ENCODE measurements at regions not wholly inside any gene's neighbourhood (a gene's known extent, or its start where the extent isn't known, plus 50 kb on each side); places are given as distances from the start of the nearest gene placed in this dataset.

GRCh38 chr5:56422076-56422762, 189.1 kb upstream of the ANKRD55 start:
- ChIA-PET POLR2A (no interaction called here), CTCF (no interaction called here)
- no peak for TF ChIP-seq CTCF (IDR thresholded peaks at IDR 0.05; ENCODE audit: control extremely low read depth, extremely low read depth, low read depth, missing control alignments)
- DNase-seq (ENCODE audit: extremely low spot score): no peak

GRCh38 chr5:56421246-56422075, 188.3 kb upstream of the ANKRD55 start:
- CTCF ChIA-PET: interaction anchor here (0.7 to 1.9 kb wide), 4 partner anchors 9 to 15 kb away, joined by 3 to 5 read pairs (median 4); no protein-coding TSS in a partner anchor

GRCh38 chr5:56420323-56420722, 187.2 kb upstream of the ANKRD55 start:
- CTCF ChIA-PET: interaction anchor here (0.7 to 1.9 kb wide), 4 partner anchors 8 to 17 kb away, joined by 3 to 5 read pairs (median 4); no protein-coding TSS in a partner anchor
- POLR2A ChIA-PET: no interaction called here
- no peak for TF ChIP-seq CTCF (IDR thresholded peaks at IDR 0.05; ENCODE audit: control extremely low read depth, extremely low read depth, low read depth, missing control alignments)
- no peak for DNase-seq (ENCODE audit: extremely low spot score)

More at GRCh38 chr5:56421246-56422075, 188.3 kb upstream of the ANKRD55 start:
- POLR2A ChIA-PET: no interaction called here
- DNase-seq (ENCODE audit: extremely low spot score): no peak
- TF ChIP-seq CTCF (IDR thresholded peaks at IDR 0.05; ENCODE audit: control extremely low read depth, extremely low read depth, low read depth, missing control alignments): no peak

- TF ChIP-seq CTCF (IDR thresholded peaks at IDR 0.05; ENCODE audit: control extremely low read depth, extremely low read depth, low read depth, missing control alignments): no peak
- ChIA-PET POLR2A (no interaction called here), CTCF (interaction anchor here (1.8 to 1.9 kb wide), 2 partner anchors 9 to 17 kb away, joined by 3 to 5 read pairs; no protein-coding TSS in a partner anchor)
- no peak for DNase-seq (ENCODE audit: extremely low spot score)
Measured at GRCh38 chr5:56419667-56420066, 186.5 kb upstream of the ANKRD55 start.

GRCh38 chr5:56415356-56415765, 182.2 kb upstream of the ANKRD55 start:
- POLR2A ChIA-PET: no interaction called here
- CTCF ChIA-PET: interaction anchor here (1.2 to 2.6 kb wide), 2 partner anchors 12 to 65 kb away, joined by 3 to 10 read pairs; no protein-coding TSS in a partner anchor

More at GRCh38 chr5:56415356-56415765, 182.2 kb upstream of the ANKRD55 start:
- DNase-seq (ENCODE audit: extremely low spot score): peak; percentile 61
- TF ChIP-seq CTCF (IDR thresholded peaks at IDR 0.05; ENCODE audit: control extremely low read depth, extremely low read depth, low read depth, missing control alignments): no peak

Data from GM10248 (cell line).